GM18498 (cell line): ENCODE measurements at regions not wholly inside any gene's neighbourhood (a gene's known extent, or its start where the extent isn't known, plus 50 kb on each side); places are given as distances from the start of the nearest gene placed in this dataset.

Source experiments
- ATAC-seq: cut with Tn5 transposase; IDR thresholded peaks from one replicate; pipeline ENCODE4 v1.9.1; 2021; ENCODE audit warnings: mild to moderate bottlenecking, moderate library complexity; ENCODE audit not compliant: unreplicated experiment

- ATAC-seq: no peak
Observed at GRCh38 chr2:18842836-18843235, 253.5 kb upstream of the NT5C1B start.

GRCh38 chr2:18841248-18842150, 252.1 kb upstream of the NT5C1B start:
- no peak for ATAC-seq

- ATAC-seq: no peak
Observed at GRCh38 chr2:18837240-18837639, 247.9 kb upstream of the NT5C1B start.

GRCh38 chr2:18836436-18836835, 247.1 kb upstream of the NT5C1B start:
- ATAC-seq: no peak

GRCh38 chr2:18835787-18836186, 246.4 kb upstream of the NT5C1B start:
- ATAC-seq: no peak

- ATAC-seq: no peak
Observed at GRCh38 chr2:18834341-18834740, 245.0 kb upstream of the NT5C1B start.

GRCh38 chr2:18833941-18834340, 244.6 kb upstream of the NT5C1B start:
- ATAC-seq: no peak

GRCh38 chr2:18831916-18832510, 242.6 kb upstream of the NT5C1B start:
- no peak for ATAC-seq

- no peak for ATAC-seq
Observed at GRCh38 chr2:18830962-18831361, 241.6 kb upstream of the NT5C1B start.

GRCh38 chr2:18829976-18830375, 240.6 kb upstream of the NT5C1B start:
- no peak for ATAC-seq

GRCh38 chr2:18829251-18829902, 240.0 kb upstream of the NT5C1B start:
- ATAC-seq: no peak

- no peak for ATAC-seq
Observed at GRCh38 chr2:18828296-18828695, 238.9 kb upstream of the NT5C1B start.

GRCh38 chr2:18825838-18826237, 236.5 kb upstream of the NT5C1B start:
- no peak for ATAC-seq

- ATAC-seq: no peak
Observed at GRCh38 chr2:18824915-18825314, 235.5 kb upstream of the NT5C1B start.

GRCh38 chr2:18824325-18824790, 235.0 kb upstream of the NT5C1B start:
- no peak for ATAC-seq

- ATAC-seq: no peak
Observed at GRCh38 chr2:18821431-18821830, 232.1 kb upstream of the NT5C1B start.

- no peak for ATAC-seq
Observed at GRCh38 chr2:18820966-18821365, 231.6 kb upstream of the NT5C1B start.

- no peak for ATAC-seq
Observed at GRCh38 chr2:18819566-18819965, 230.2 kb upstream of the NT5C1B start.

- no peak for ATAC-seq
Observed at GRCh38 chr2:18814387-18814786, 225.0 kb upstream of the NT5C1B start.

- ATAC-seq: no peak
Observed at GRCh38 chr2:18804536-18804935, 215.2 kb upstream of the NT5C1B start.

GRCh38 chr2:18803141-18803939, 214.0 kb upstream of the NT5C1B start:
- no peak for ATAC-seq
